H1 (cell line): ENCODE measurements at regions not wholly inside any gene's neighbourhood (a gene's known extent, or its start where the extent isn't known, plus 50 kb on each side); places are given as distances from the start of the nearest gene placed in this dataset.

Experiments used
- CTCF ChIA-PET: fragments of 300-600 bp; sonication (Branson Sonifier 250); formaldehyde crosslinking; loops from one replicate; lab custom pipeline; 2021; ENCODE audit not compliant: partially characterized antibody; lab: Charles Lee
- POLR2A ChIA-PET: fragments of 300-600 bp; sonication (Branson Sonifier 250); formaldehyde crosslinking; loops from one replicate; lab custom pipeline; 2021; ENCODE audit warnings: inconsistent platforms; ENCODE audit not compliant: partially characterized antibody; lab: Charles Lee
- DNase-seq, 2 experiments: peaks; one replicate each; pipeline versions ENCODE4 v3.0.0 to v3.0.0-alpha.2; 2010 to 2022; ENCODE audit warnings: low spot score in 2 of 2, low read depth in 1 of 2, mixed read lengths in 1 of 2
- FAIRE-seq: peaks from 2 replicates; lab custom pipeline; 2011; peaks lifted over from hg19 to GRCh38; lab: Jason Lieb, UNC
- H2AFZ ChIP-seq: 2 replicates; pipeline ENCODE4 v1.8.1; 2012; ENCODE audit warnings: low read length, inconsistent platforms
- H2AK5ac ChIP-seq: 2 replicates; pipeline ENCODE4 v1.6.1; 2013; ENCODE audit warnings: low read depth, low read length
- H2BK120ac ChIP-seq: replicated peaks from 2 replicates; pipeline ENCODE3; 2013; ENCODE audit warnings: low read depth, low read length, inconsistent platforms
- H2BK12ac ChIP-seq: 2 replicates; pipeline ENCODE4 v1.6.1; 2013; ENCODE audit warnings: low read depth, low read length
- H2BK15ac ChIP-seq: 2 replicates; pipeline ENCODE4 v1.6.1; 2013; ENCODE audit warnings: low read length
- H2BK20ac ChIP-seq: 2 replicates; pipeline ENCODE4 v1.6.1; 2013; ENCODE audit warnings: low read length
- H2BK5ac ChIP-seq: 2 replicates; pipeline ENCODE4 v1.6.1; 2013; ENCODE audit warnings: low read depth, low read length
- H3K14ac ChIP-seq: 2 replicates; pipeline ENCODE4 v1.6.1; 2013; ENCODE audit warnings: inconsistent platforms; ENCODE audit not compliant: insufficient read length
- H3K18ac ChIP-seq: 2 replicates; pipeline ENCODE4 v1.6.1; 2013; ENCODE audit warnings: low read length; ENCODE audit errors: extremely low read depth
- H3K23ac ChIP-seq: 2 replicates; pipeline ENCODE4 v1.6.1; 2013; ENCODE audit warnings: inconsistent platforms; ENCODE audit not compliant: insufficient read length
- H3K23me2 ChIP-seq: 2 replicates; pipeline ENCODE4 v1.6.1; 2013; ENCODE audit warnings: low read depth, low read length
- H3K27ac ChIP-seq: 2 replicates; pipeline ENCODE4 v1.6.1; 2011; ENCODE audit warnings: low read depth, low read length, inconsistent platforms
- H3K27me3 ChIP-seq, 4 experiments: replicated peaks in 1 of 4; 1 replicate in 1 of 4; 2 replicates in 3 of 4; pipeline versions ENCODE4 v1.6.1 to v1.8.1; 2011 to 2013; ENCODE audit warnings: low read length in 3 of 4, mild to moderate bottlenecking in 3 of 4, inconsistent platforms in 2 of 4, mixed read lengths in 2 of 4, moderate library complexity in 1 of 4; ENCODE audit not compliant: control insufficient read depth in 3 of 4, insufficient read depth in 3 of 4; ENCODE audit errors: extremely low read depth in 1 of 4
- H3K36me3 ChIP-seq, 4 experiments: 2 replicates each; pipeline versions ENCODE4 v1.6.1 to v1.8.1; 2011 to 2013; ENCODE audit warnings: mild to moderate bottlenecking in 4 of 4, low read length in 3 of 4, moderate library complexity in 2 of 4, control low read depth in 1 of 4, inconsistent platforms in 1 of 4; ENCODE audit not compliant: insufficient read depth in 4 of 4, control insufficient read depth in 2 of 4
- H3K4ac ChIP-seq: replicated peaks from 2 replicates; pipeline ENCODE3; 2013; ENCODE audit warnings: low read length, low read depth, mixed read lengths, inconsistent platforms; ENCODE audit not compliant: insufficient read length
- H3K4me1 ChIP-seq, 4 experiments: replicated peaks in 1 of 4; 1 replicate in 1 of 4; 2 replicates in 3 of 4; pipeline versions ENCODE4 v1.6.1 to v1.8.1; 2011 to 2013; ENCODE audit warnings: low read length in 3 of 4, inconsistent platforms in 2 of 4, mixed read lengths in 1 of 4; ENCODE audit not compliant: insufficient read depth in 4 of 4, control insufficient read depth in 3 of 4
- H3K4me2 ChIP-seq, 2 experiments: 2 replicates each; pipeline versions ENCODE4 v1.6.1 to v1.8.1; 2011 to 2013; ENCODE audit warnings: low read depth in 2 of 2, low read length in 2 of 2, control low read depth in 1 of 2, inconsistent platforms in 1 of 2, mild to moderate bottlenecking in 1 of 2; ENCODE audit not compliant: insufficient read depth in 1 of 2
- H3K4me3 ChIP-seq, 4 experiments: fragments of 200-600, 300-600 bp in 1 of 4; sonication (generic), shearing (Covaris generic), sonication (Bioruptor Twin) in 1 of 4; 2 replicates each; pipeline versions ENCODE4 v1.5.1 to v1.8.1; 2011 to 2016; ENCODE audit warnings: low read length in 4 of 4, low read depth in 3 of 4, control low read depth in 2 of 4, inconsistent platforms in 2 of 4, mild to moderate bottlenecking in 2 of 4, mixed read lengths in 1 of 4, moderate library complexity in 1 of 4; ENCODE audit not compliant: insufficient read depth in 2 of 4; ENCODE audit errors: extremely low read depth in 1 of 4
- H3K56ac ChIP-seq: replicated peaks from 2 replicates; pipeline ENCODE3; 2013; ENCODE audit warnings: low read depth, mild to moderate bottlenecking, mixed read lengths, low read length, inconsistent platforms; ENCODE audit not compliant: insufficient read length
- H3K79me1 ChIP-seq: 2 replicates; pipeline ENCODE4 v1.6.1; 2013; ENCODE audit warnings: low read depth, low read length, control low read depth
- H3K79me2 ChIP-seq, 2 experiments: 2 replicates each; pipeline versions ENCODE4 v1.6.1 to v1.8.1; 2012 to 2013; ENCODE audit warnings: low read length in 2 of 2, mild to moderate bottlenecking in 2 of 2, inconsistent platforms in 1 of 2; ENCODE audit not compliant: insufficient read depth in 2 of 2, control insufficient read depth in 1 of 2
- H3K9ac ChIP-seq, 4 experiments: replicated peaks in 1 of 4; 1 replicate in 1 of 4; 2 replicates in 3 of 4; pipeline versions ENCODE4 v1.6.1 to v1.8.1; 2011 to 2013; ENCODE audit warnings: low read depth in 3 of 4, low read length in 3 of 4, control low read depth in 2 of 4, mild to moderate bottlenecking in 2 of 4, moderate library complexity in 2 of 4, inconsistent platforms in 1 of 4; ENCODE audit errors: extremely low read depth in 1 of 4
- H3K9me3 ChIP-seq, 2 experiments: 2 replicates each; pipeline versions ENCODE4 v1.6.1 to v1.8.1; 2012 to 2013; ENCODE audit warnings: mild to moderate bottlenecking in 2 of 2, moderate library complexity in 2 of 2, control low read depth in 1 of 2, inconsistent platforms in 1 of 2, low read depth in 1 of 2, low read length in 1 of 2, mixed read lengths in 1 of 2; ENCODE audit not compliant: insufficient read depth in 2 of 2
- H4K20me1 ChIP-seq, 2 experiments: replicated peaks in 1 of 2; 2 replicates each; pipeline versions ENCODE3 to v1.8.1; 2011 to 2013; ENCODE audit warnings: inconsistent platforms in 2 of 2, low read length in 2 of 2, mild to moderate bottlenecking in 1 of 2; ENCODE audit not compliant: insufficient read depth in 2 of 2, control insufficient read depth in 1 of 2
- H4K5ac ChIP-seq: 2 replicates; pipeline ENCODE4 v1.6.1; 2013; ENCODE audit warnings: low read length, low read depth, mixed read lengths, inconsistent platforms; ENCODE audit not compliant: insufficient read length
- H4K8ac ChIP-seq: 2 replicates; pipeline ENCODE4 v1.8.0; 2013; ENCODE audit warnings: mild to moderate bottlenecking, moderate library complexity, low read length, inconsistent platforms; ENCODE audit not compliant: insufficient read depth; ENCODE audit errors: extremely low read depth
- H4K91ac ChIP-seq: replicated peaks from 2 replicates; pipeline ENCODE3; 2013; ENCODE audit warnings: low read length, mixed read lengths, inconsistent platforms; ENCODE audit not compliant: insufficient read length
- BCL11A ChIP-seq, 2 experiments: IDR thresholded peaks; one replicate each; pipeline ENCODE4 v1.6.1; 2011; ENCODE audit warnings: low read depth in 2 of 2, low read length in 2 of 2, mild to moderate bottlenecking in 2 of 2
- CBX5 ChIP-seq: fragments of 300-800, 300-1000 bp; sonication (generic); IDR thresholded peaks from 2 replicates; pipeline ENCODE4 v1.7.1; 2016; ENCODE audit warnings: antibody characterized with exemption, low read length, low read depth
- FOSL1 ChIP-seq: IDR thresholded peaks from 2 replicates; pipeline ENCODE4 v1.6.1; 2011; ENCODE audit warnings: mild to moderate bottlenecking, low read depth, low read length, moderate library complexity; ENCODE audit not compliant: insufficient read depth
- HDAC6 ChIP-seq: IDR thresholded peaks from one replicate; pipeline ENCODE4 v1.7.1; 2012; ENCODE audit warnings: low read depth, mild to moderate bottlenecking, inconsistent platforms, low read length, moderate library complexity
- JUN ChIP-seq: IDR thresholded peaks from 2 replicates; pipeline ENCODE4 v1.6.1; 2011; ENCODE audit warnings: low read depth, mild to moderate bottlenecking, improper control_type of control experiment, low read length
- NANOG ChIP-seq: IDR thresholded peaks from 2 replicates; pipeline ENCODE4 v1.6.1; 2011; ENCODE audit warnings: low read length, low read depth, mild to moderate bottlenecking, inconsistent platforms; ENCODE audit not compliant: insufficient read depth, poor library complexity, severe bottlenecking
- SAP30 ChIP-seq: fragments of 300-600 bp; sonication (generic); IDR thresholded peaks from 2 replicates; pipeline ENCODE4 v1.7.1; 2012; ENCODE audit warnings: low read length, moderate library complexity, mild to moderate bottlenecking, inconsistent platforms; ENCODE audit not compliant: insufficient read depth, insufficient replicate concordance
- SIX5 ChIP-seq: IDR thresholded peaks from 2 replicates; pipeline ENCODE4 v1.6.1; 2011; ENCODE audit warnings: mild to moderate bottlenecking, low read depth, low read length
- SP4 ChIP-seq: IDR thresholded peaks from 2 replicates; pipeline ENCODE4 v1.6.1; 2012; ENCODE audit warnings: low read length, inconsistent platforms
- SUZ12 ChIP-seq: fragments of 200-600 bp; sonication (generic); IDR thresholded peaks from 2 replicates; pipeline ENCODE4 v1.6.1; 2012; ENCODE audit warnings: mild to moderate bottlenecking, inconsistent platforms, low read length, moderate library complexity, mixed read lengths
- TEAD4 ChIP-seq: IDR thresholded peaks from 2 replicates; pipeline ENCODE4 v1.6.1; 2012; ENCODE audit warnings: low read depth, low read length, inconsistent platforms, mixed read lengths
- ZNF274 ChIP-seq: IDR thresholded peaks from 2 replicates; pipeline ENCODE4 v1.7.0; 2012; ENCODE audit warnings: low read length, borderline replicate concordance; ENCODE audit errors: extremely low read depth
- WGBS, 2 experiments: shearing (Covaris generic) in 1 of 2; methylation state at CpG; one replicate each; pipeline versions ENCODE4 v1.1.6 to v1.1.7; 2013 to 2015; ENCODE audit warnings: low lambda C conversion rate in 2 of 2, mixed read lengths in 2 of 2, inconsistent platforms in 1 of 2, low coverage in 1 of 2, missing lambda C conversion rate in 1 of 2; ENCODE audit not compliant: insufficient replicate concordance in 2 of 2, insufficient coverage in 1 of 2, insufficient read length in 1 of 2; ENCODE audit errors: extremely low coverage in 1 of 2, missing lambda C conversion rate in 1 of 2; 5-methylcytosine and 5-hydroxymethylcytosine counted together
- TF ChIP-seq, protein P1 (sequence below), 3 experiments: IDR thresholded peaks; 1 replicate in 2 of 3; 2 replicates in 1 of 3; pipeline versions ENCODE4 v1.5.1 to v1.6.1; 2011; ENCODE audit warnings: low read length in 3 of 3, mild to moderate bottlenecking in 3 of 3, inconsistent platforms in 2 of 3, low read depth in 1 of 3, moderate library complexity in 1 of 3; ENCODE audit not compliant: insufficient read depth in 1 of 3; ENCODE audit errors: control extremely low read depth in 1 of 3

- Histone ChIP-seq H2BK120ac (no peak overlapping the region), H4K8ac (no peak overlapping the region), H2BK20ac (no peak overlapping the region), H3K9ac (no peak overlapping the region), H3K23me2 (no peaks in the 10 kb centered on the region), H3K23ac (no peak overlapping the region), H3K36me3 (no peaks in the 10 kb centered on the region), H2BK12ac (no peak overlapping the region), H3K4me1 (no peaks in the 10 kb centered on the region), H2AK5ac (no peak overlapping the region), H3K27me3 (no peaks in the 10 kb centered on the region), H3K9me3 (no peaks in the 10 kb centered on the region), H3K27ac (no peak overlapping the region), H4K20me1 (no peaks in the 10 kb centered on the region), H3K79me1 (no peaks in the 10 kb centered on the region), H3K4me3 (no peak overlapping the region), H3K4ac (no peak overlapping the region), H3K56ac (no peak overlapping the region), H3K14ac (no peak overlapping the region), H3K79me2 (no peaks in the 10 kb centered on the region), H3K4me2 (no peak overlapping the region), H2BK5ac (no peak overlapping the region), H3K18ac (no peak overlapping the region), H4K91ac (no peak overlapping the region), H2AFZ (no peak overlapping the region), H4K5ac (no peak overlapping the region), H2BK15ac (no peak overlapping the region)
- DNase-seq (no peak), FAIRE-seq (no peak)
- ChIA-PET POLR2A (no interaction called here), CTCF (interaction anchor here (0.6 kb wide), 1 partner anchor 532 kb away, joined by 3 read pairs; no protein-coding TSS in a partner anchor)
- WGBS, 2 experiments = 72% methylated on average over 3 of the region's 3 CpGs; no CpG with 5 or more reads in 1 of the 2 experiments
- TF ChIP-seq HDAC6 (no peak), CBX5 (no peak), SP4 (no peak), NANOG (no peak), TEAD4 (no peak), JUN (no peak), SAP30 (no peak), ZNF274 (no peak), SIX5 (no peak), SUZ12 (no peak), FOSL1 (no peak), BCL11A (IDR thresholded peaks at IDR 0.05; ENCODE audit: low read depth in 2 of 2, low read length in 2 of 2) (no peak)
- TF ChIP-seq, protein P1, sequence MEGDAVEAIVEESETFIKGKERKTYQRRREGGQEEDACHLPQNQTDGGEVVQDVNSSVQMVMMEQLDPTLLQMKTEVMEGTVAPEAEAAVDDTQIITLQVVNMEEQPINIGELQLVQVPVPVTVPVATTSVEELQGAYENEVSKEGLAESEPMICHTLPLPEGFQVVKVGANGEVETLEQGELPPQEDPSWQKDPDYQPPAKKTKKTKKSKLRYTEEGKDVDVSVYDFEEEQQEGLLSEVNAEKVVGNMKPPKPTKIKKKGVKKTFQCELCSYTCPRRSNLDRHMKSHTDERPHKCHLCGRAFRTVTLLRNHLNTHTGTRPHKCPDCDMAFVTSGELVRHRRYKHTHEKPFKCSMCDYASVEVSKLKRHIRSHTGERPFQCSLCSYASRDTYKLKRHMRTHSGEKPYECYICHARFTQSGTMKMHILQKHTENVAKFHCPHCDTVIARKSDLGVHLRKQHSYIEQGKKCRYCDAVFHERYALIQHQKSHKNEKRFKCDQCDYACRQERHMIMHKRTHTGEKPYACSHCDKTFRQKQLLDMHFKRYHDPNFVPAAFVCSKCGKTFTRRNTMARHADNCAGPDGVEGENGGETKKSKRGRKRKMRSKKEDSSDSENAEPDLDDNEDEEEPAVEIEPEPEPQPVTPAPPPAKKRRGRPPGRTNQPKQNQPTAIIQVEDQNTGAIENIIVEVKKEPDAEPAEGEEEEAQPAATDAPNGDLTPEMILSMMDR (IDR thresholded peaks at IDR 0.05; ENCODE audit: control extremely low read depth in 1 of 3, insufficient read depth in 1 of 3, low read depth in 1 of 3, low read length in 3 of 3) = no peak
Observed at GRCh38 chr2:221112744-221113143, 459.4 kb downstream of the EPHA4 start.
